Central memory CD8-positive, alpha-beta T cell (primary cell): ENCODE measurements at regions not wholly inside any gene's neighbourhood (a gene's known extent, or its start where the extent isn't known, plus 50 kb on each side); places are given as distances from the start of the nearest gene placed in this dataset.

Experiments used
- ATAC-seq: fragments of 150-1000 bp; cut with Tn5 transposase; replicated peaks from 2 replicates; pipeline ENCODE4 v1.10.0; 2022; ENCODE audit warnings: mild to moderate bottlenecking, moderate FRiP score, moderate number of reproducible peaks; ENCODE audit not compliant: poor library complexity, severe bottlenecking; ENCODE audit errors: extremely low read depth
- DNase-seq, 2 donors: peaks; one replicate each; pipeline ENCODE4 v3.0.0; 2021; ENCODE audit warnings: low spot score in 2 of 2
- H3K27ac Mint-ChIP-seq: one replicate; pipeline ENCODE4 v1.8.0; 2022; ENCODE audit warnings: low read depth, mild to moderate bottlenecking, moderate library complexity, mixed read lengths
- H3K27me3 Mint-ChIP-seq: one replicate; pipeline ENCODE4 v1.8.0; 2022; ENCODE audit warnings: mixed read lengths
- H3K36me3 Mint-ChIP-seq: one replicate; pipeline ENCODE4 v1.8.0; 2022; ENCODE audit warnings: mild to moderate bottlenecking, moderate library complexity, mixed read lengths; ENCODE audit not compliant: insufficient read depth
- H3K4me1 Mint-ChIP-seq: one replicate; pipeline ENCODE4 v1.8.0; 2022; ENCODE audit warnings: mixed read lengths
- H3K4me3 Mint-ChIP-seq: one replicate; pipeline ENCODE4 v1.8.0; 2022; ENCODE audit warnings: mild to moderate bottlenecking, moderate library complexity, mixed read lengths
- H3K9me3 Mint-ChIP-seq: one replicate; pipeline ENCODE4 v1.8.0; 2022; ENCODE audit warnings: mixed read lengths

DNA sequence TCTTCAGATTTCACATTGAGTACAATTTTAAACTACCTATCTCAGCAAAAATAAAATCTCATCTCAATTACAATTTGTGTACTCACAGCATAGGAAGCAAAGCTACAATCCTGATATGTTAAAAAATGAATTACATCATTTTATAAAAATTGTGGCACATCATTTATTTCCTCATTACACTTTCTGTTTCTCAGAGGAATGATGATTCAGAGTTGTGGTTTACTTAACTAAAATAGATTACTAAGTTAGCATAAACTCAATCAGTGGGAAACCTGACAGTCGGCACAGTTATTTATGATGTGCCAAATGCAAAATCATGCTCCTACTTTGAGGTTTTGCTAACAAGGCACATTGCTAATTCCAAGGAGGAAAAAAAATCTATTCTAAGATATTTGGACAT is 325.0 kb downstream of the FBXO8 start:
- no peak overlapping the region for H3K4me3 Mint-ChIP-seq
- H3K4me1 Mint-ChIP-seq = no peaks in the 10 kb centered on the region
- no peak overlapping the region for H3K27ac Mint-ChIP-seq
- DNase-seq (no peak), ATAC-seq (no peak)
- H3K9me3 Mint-ChIP-seq = no peaks in the 10 kb centered on the region
- H3K27me3 Mint-ChIP-seq = no peaks in the 10 kb centered on the region
- H3K36me3 Mint-ChIP-seq = no peaks in the 10 kb centered on the region

GRCh38 chr4:173943547-173943946 is 339.9 kb downstream of the FBXO8 start:
- Mint-ChIP-seq H3K9me3 (no peaks in the 10 kb centered on the region), H3K27me3 (no peaks in the 10 kb centered on the region), H3K4me1 (no peaks in the 10 kb centered on the region), H3K4me3 (no peak overlapping the region), H3K27ac (no peak overlapping the region), H3K36me3 (no peaks in the 10 kb centered on the region)
- no peak for ATAC-seq
- DNase-seq = no peak

GRCh38 chr4:173940146-173940545 is 343.3 kb downstream of the FBXO8 start:
- Mint-ChIP-seq H3K27ac (no peak overlapping the region), H3K4me3 (no peak overlapping the region), H3K27me3 (no peaks in the 10 kb centered on the region), H3K4me1 (no peaks in the 10 kb centered on the region), H3K36me3 (no peaks in the 10 kb centered on the region), H3K9me3 (no peaks in the 10 kb centered on the region)
- ATAC-seq (no peak), DNase-seq (no peak)

DNA sequence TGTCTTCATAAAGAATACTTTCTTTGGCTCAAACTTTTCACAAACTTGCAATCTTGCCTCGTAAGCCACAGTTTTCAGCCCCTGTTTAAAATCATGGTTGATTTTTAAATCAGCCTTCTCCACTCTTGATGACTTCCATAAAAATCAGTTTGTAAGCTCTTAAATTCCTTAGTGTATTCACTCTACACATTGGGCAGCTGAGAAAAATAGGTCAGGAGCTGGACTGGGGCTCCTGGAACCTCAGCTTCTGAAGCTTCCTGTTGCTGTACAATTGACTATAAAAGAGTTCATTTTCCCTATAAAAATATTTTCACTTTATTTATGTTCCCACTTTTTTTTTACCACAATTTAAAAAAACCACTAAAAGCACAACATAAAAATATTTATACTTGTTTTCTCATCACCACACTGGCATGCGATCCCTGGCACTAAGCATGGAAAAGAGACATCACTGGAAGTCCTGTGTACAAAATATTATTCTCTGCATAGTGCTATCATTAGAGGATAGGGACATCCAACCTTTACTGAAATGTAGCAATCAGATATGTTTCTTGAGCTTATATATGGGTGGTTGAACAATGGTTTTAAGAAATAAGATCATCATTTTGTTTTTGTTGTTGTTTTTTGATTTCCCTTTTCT is 345.7 kb downstream of the FBXO8 start:
- Mint-ChIP-seq H3K27ac (no peak overlapping the region), H3K27me3 (no peaks in the 10 kb centered on the region), H3K4me1 (no peaks in the 10 kb centered on the region), H3K9me3 (no peaks in the 10 kb centered on the region), H3K4me3 (no peak overlapping the region), H3K36me3 (no peaks in the 10 kb centered on the region)
- DNase-seq (no peak), ATAC-seq (no peak)

DNA sequence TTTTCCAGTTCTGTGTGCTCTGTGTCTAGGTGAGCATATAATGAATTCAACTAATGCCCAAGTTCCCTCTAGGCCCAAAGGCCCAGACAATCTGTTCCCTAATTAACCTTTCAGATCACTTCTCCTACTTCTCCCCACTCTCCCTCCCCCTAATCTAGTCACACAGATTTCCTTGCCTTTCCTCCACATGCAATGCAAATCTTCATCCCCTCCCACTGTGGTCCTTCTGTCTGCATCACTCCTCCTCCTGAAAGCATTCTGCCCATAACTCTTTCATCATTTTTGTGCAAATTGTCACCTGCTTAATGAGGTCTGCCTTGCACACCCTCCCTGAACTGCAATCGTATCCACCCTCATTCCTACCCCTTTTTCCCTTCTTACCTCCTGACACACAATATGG is 346.6 kb downstream of the FBXO8 start:
- Mint-ChIP-seq H3K4me3 (no peak overlapping the region), H3K4me1 (no peaks in the 10 kb centered on the region), H3K9me3 (no peaks in the 10 kb centered on the region), H3K27ac (no peak overlapping the region), H3K36me3 (no peaks in the 10 kb centered on the region), H3K27me3 (no peaks in the 10 kb centered on the region)
- DNase-seq = no peak
- ATAC-seq = no peak

DNA sequence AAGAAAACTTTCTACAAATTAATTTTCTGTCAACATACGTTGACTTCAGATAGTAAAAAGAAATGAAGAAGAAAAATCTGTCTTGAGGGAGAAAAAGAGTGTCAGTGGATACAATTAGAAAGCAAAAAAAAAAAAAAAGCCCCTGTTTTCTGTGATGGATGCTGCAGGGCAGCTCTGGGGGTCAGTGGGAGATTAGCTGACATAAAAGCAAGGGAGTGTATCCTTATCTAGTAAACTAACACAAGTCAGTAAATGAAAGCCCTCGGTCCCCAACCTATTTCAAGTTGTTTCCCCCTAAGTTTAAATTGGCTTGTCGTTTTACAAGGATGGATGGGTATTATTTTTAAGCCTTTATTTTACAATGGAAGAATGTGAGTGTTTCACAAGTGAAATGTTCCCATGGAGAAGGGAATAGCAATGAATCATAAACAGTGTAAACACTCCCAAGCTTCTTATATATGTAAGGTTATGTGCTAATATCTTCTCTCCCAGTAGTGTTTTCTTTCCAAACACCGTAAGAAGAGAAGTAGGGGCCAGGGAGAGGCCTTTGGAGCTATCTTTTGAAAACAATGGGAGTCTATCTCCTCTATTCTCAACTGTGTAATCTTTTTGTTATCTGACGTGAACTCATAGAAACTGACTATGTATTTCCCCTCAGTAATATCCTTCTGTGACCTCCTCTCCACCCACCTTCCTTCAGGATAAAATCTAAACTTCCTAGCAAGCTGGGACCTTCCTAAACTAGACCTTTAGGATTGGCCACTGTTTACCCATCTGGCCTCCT is 347.7 kb downstream of the FBXO8 start:
- no peak overlapping the region for H3K27ac Mint-ChIP-seq
- no peaks in the 10 kb centered on the region for H3K36me3 Mint-ChIP-seq
- no peak overlapping the region for H3K4me3 Mint-ChIP-seq
- H3K27me3 Mint-ChIP-seq = no peaks in the 10 kb centered on the region
- ATAC-seq (no peak), DNase-seq (no peak)
- H3K9me3 Mint-ChIP-seq = no peaks in the 10 kb centered on the region
- H3K4me1 Mint-ChIP-seq = no peaks in the 10 kb centered on the region

GRCh38 chr4:173934933-173935620 is 348.4 kb downstream of the FBXO8 start:
- no peaks in the 10 kb centered on the region for H3K36me3 Mint-ChIP-seq
- DNase-seq (no peak), ATAC-seq (no peak)
- no peaks in the 10 kb centered on the region for H3K4me1 Mint-ChIP-seq
- H3K27ac Mint-ChIP-seq = no peak overlapping the region
- H3K9me3 Mint-ChIP-seq = no peaks in the 10 kb centered on the region
- no peak overlapping the region for H3K4me3 Mint-ChIP-seq
- H3K27me3 Mint-ChIP-seq = no peaks in the 10 kb centered on the region

DNA sequence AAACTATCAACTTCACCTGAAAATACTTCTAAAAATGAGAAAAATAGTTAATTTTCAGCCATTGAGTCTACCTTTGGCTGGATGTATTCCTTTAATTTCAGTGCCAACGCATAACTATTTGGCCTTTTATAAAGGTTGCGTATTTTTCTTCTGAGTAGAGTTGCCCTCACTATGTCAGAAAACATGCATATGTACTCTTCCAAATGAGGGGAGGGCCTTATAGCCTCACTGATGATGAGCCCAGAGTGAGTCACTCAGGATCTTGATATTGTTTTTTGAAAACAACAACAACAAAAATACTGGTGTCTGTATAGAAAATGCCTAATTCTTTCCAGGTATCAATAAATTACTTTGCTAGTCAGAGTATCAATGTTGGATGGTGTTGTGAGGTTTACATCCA is 349.3 kb downstream of the FBXO8 start:
- Mint-ChIP-seq H3K27ac (no peak overlapping the region), H3K9me3 (no peaks in the 10 kb centered on the region), H3K4me3 (no peak overlapping the region), H3K27me3 (no peaks in the 10 kb centered on the region), H3K4me1 (no peaks in the 10 kb centered on the region), H3K36me3 (no peaks in the 10 kb centered on the region)
- DNase-seq (no peak), ATAC-seq (no peak)

DNA sequence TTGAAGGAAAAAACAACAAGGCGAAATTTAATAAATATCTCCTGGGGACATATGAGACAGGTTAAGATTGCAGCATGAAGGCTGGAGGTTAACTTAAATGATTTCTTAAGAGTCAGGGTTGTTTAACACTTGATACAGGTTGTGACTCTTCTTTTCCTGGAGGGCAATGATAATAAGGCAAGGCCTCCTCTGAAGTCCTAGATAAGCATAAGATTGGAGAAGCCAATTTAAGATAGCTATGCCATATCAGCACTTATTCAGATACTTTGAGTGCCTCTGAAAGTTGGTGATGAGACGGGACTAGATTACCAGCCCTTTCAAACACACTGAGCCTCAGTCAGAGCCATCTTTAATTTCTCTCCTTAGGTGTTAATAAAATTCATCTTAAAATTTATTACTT is 350.8 kb downstream of the FBXO8 start:
- DNase-seq (no peak), ATAC-seq (no peak)
- H3K9me3 Mint-ChIP-seq = no peaks in the 10 kb centered on the region
- H3K4me3 Mint-ChIP-seq = no peak overlapping the region
- H3K27ac Mint-ChIP-seq = no peak overlapping the region
- H3K27me3 Mint-ChIP-seq = no peaks in the 10 kb centered on the region
- H3K36me3 Mint-ChIP-seq = no peaks in the 10 kb centered on the region
- H3K4me1 Mint-ChIP-seq = no peaks in the 10 kb centered on the region

DNA sequence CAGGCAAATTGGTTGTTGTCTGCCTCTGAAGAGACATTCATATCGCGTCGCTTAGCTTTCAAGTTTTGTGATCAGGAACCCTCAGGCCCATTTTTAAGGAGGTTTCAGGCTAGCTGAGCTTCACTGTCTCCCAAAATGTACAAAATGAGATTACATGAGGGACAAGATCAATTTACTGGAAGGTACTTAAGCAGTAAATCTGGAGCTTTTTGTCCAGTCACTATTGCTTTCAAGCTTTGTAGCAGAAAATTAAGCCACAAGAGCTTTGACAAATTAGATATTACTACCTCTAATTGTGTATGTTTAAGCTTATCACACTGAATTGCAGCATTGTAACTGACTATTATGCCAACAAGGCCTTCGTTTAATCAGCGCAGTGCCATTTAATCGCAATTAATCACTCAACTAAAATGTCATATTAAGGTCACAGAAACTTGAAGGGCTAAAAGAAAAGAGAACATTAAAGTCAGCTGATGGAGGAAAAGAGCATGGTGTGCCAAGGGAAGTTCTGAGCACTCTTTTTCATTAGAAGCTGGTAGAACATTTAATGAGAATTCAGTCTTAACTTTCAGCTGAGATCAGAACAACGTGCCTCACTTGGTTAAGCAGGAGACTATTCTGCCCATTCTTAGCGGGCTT is 353.0 kb downstream of the FBXO8 start:
- H3K36me3 Mint-ChIP-seq = no peaks in the 10 kb centered on the region
- no peak overlapping the region for H3K4me3 Mint-ChIP-seq
- no peaks in the 10 kb centered on the region for H3K4me1 Mint-ChIP-seq
- no peaks in the 10 kb centered on the region for H3K9me3 Mint-ChIP-seq
- DNase-seq (no peak), ATAC-seq (no peak)
- H3K27ac Mint-ChIP-seq = no peak overlapping the region
- H3K27me3 Mint-ChIP-seq = no peaks in the 10 kb centered on the region

- Mint-ChIP-seq H3K4me3 (no peak overlapping the region), H3K27me3 (no peaks in the 10 kb centered on the region)
- no peak for ATAC-seq
Measured at GRCh38 chr4:173929921-173930320, 353.5 kb downstream of the FBXO8 start.

DNA sequence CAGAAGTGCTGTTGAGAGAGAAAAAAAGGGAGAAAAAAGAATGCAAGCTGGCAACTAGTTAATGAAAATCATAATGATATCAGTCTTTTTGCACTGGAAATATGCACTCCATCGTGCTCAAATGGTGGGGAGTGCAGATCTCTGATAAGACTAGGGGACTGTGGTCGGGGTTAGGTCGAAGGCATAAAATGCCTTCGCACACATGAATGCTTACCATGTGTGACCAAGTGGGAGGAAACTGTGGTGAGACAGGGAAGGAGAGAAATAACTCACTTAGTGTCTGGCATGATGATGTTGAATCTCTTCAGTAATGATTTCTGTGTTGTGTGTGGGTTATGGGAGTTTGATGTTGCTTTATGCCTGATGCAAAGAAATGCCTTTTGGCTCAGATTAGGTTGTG is 358.9 kb downstream of the FBXO8 start:
- DNase-seq = no peak
- Mint-ChIP-seq H3K4me1 (no peaks in the 10 kb centered on the region), H3K9me3 (peaks cover 13% of the 10 kb centered on the region)

More at GRCh38 chr4:173929921-173930320, 353.5 kb downstream of the FBXO8 start:
- Mint-ChIP-seq H3K4me1 (no peaks in the 10 kb centered on the region), H3K36me3 (no peaks in the 10 kb centered on the region), H3K27ac (no peak overlapping the region), H3K9me3 (no peaks in the 10 kb centered on the region)
- no peak for DNase-seq

More for the DNA sequence above, 358.9 kb downstream of the FBXO8 start:
- Mint-ChIP-seq H3K36me3 (no peaks in the 10 kb centered on the region), H3K4me3 (no peak overlapping the region), H3K27me3 (no peaks in the 10 kb centered on the region), H3K27ac (no peak overlapping the region)
- no peak for ATAC-seq
